ENCODE measurements at regions not wholly inside any gene's neighbourhood (a gene's known extent, or its start where the extent isn't known, plus 50 kb on each side); places are given as distances from the start of the nearest gene placed in this dataset.

DNA sequence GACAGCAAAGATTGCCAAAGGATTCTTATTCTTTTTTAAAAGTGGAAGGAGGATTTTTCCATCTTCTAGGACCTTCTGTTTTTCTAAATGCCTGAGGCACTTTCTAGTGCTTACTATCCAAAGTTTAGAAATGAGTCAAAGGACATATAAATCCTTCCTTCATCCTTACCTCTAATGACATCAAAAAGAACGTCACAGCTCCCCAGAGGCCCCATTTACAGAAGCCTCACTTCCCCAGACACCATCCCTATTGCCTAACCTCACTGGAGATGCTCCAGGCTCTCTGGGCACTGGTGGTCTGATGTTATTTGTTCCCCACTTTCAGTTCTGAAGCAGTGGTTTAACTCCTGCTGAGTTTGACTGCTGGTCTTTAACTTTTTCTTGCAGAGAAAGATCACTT is 504.3 kb downstream of the AGTPBP1 start:
- no peak for TF ChIP-seq ZNF274 (IDR thresholded peaks at IDR 0.05; ENCODE audit: low read depth, low read length)
- no peak for TF ChIP-seq YY1 (IDR thresholded peaks at IDR 0.05; ENCODE audit: insufficient read depth, insufficient read length)
- no peak for TF ChIP-seq SUZ12 (IDR thresholded peaks at IDR 0.05; ENCODE audit: extremely low read depth, insufficient read depth, insufficient read length)

All from NT2/D1 (cell line).